HFFc6 (cell line): ENCODE measurements at regions not wholly inside any gene's neighbourhood (a gene's known extent, or its start where the extent isn't known, plus 50 kb on each side); places are given as distances from the start of the nearest gene placed in this dataset.

ENCODE experiments used
- DNase-seq: peaks from one replicate; pipeline ENCODE4 v3.0.0-alpha.2; 2018
- H3K27ac Mint-ChIP-seq: 2 replicates; pipeline ENCODE4 v1.8.0; 2020; ENCODE audit warnings: mild to moderate bottlenecking, mixed read lengths
- H3K27me3 Mint-ChIP-seq: 2 replicates; pipeline ENCODE4 v1.8.0; 2021; ENCODE audit warnings: mild to moderate bottlenecking, moderate library complexity, mixed read lengths; ENCODE audit not compliant: insufficient read depth
- H3K36me3 Mint-ChIP-seq: 2 replicates; pipeline ENCODE4 v1.8.0; 2021; ENCODE audit warnings: low read depth, mixed read lengths
- H3K4me1 Mint-ChIP-seq: 2 replicates; pipeline ENCODE4 v1.8.0; 2020; ENCODE audit warnings: low read depth, mixed read lengths
- H3K4me3 Mint-ChIP-seq: 2 replicates; pipeline ENCODE4 v1.8.0; 2020; ENCODE audit warnings: mild to moderate bottlenecking, moderate library complexity, mixed read lengths
- H3K9me3 Mint-ChIP-seq: 2 replicates; pipeline ENCODE4 v1.8.0; 2020; ENCODE audit warnings: mild to moderate bottlenecking, mixed read lengths
- TF ChIP-seq, protein P1 (sequence below): fragments of 200-600 bp; sonication (generic); IDR thresholded peaks from 2 replicates; pipeline ENCODE4 v1.5.0; 2021; ENCODE audit warnings: antibody characterized with exemption, mild to moderate bottlenecking

GRCh38 chr13:26888632-26889031, 128.0 kb upstream of the GPR12 start:
- H3K27me3 Mint-ChIP-seq, result peaks cover 12% of the 10 kb centered on the region

GRCh38 chr13:26887594-26887993, 127.0 kb upstream of the GPR12 start:
- no peaks in the 10 kb centered on the region for H3K36me3 Mint-ChIP-seq
- peaks cover 12% of the 10 kb centered on the region for H3K27me3 Mint-ChIP-seq
- DNase-seq, result no peak
- no peaks in the 10 kb centered on the region for H3K9me3 Mint-ChIP-seq
- TF ChIP-seq, protein P1, sequence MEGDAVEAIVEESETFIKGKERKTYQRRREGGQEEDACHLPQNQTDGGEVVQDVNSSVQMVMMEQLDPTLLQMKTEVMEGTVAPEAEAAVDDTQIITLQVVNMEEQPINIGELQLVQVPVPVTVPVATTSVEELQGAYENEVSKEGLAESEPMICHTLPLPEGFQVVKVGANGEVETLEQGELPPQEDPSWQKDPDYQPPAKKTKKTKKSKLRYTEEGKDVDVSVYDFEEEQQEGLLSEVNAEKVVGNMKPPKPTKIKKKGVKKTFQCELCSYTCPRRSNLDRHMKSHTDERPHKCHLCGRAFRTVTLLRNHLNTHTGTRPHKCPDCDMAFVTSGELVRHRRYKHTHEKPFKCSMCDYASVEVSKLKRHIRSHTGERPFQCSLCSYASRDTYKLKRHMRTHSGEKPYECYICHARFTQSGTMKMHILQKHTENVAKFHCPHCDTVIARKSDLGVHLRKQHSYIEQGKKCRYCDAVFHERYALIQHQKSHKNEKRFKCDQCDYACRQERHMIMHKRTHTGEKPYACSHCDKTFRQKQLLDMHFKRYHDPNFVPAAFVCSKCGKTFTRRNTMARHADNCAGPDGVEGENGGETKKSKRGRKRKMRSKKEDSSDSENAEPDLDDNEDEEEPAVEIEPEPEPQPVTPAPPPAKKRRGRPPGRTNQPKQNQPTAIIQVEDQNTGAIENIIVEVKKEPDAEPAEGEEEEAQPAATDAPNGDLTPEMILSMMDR, result no peak
- no peak overlapping the region for H3K4me3 Mint-ChIP-seq
- H3K27ac Mint-ChIP-seq, result no peak overlapping the region
- H3K4me1 Mint-ChIP-seq, result no peaks in the 10 kb centered on the region

More at GRCh38 chr13:26888632-26889031, 128.0 kb upstream of the GPR12 start:
- H3K9me3 Mint-ChIP-seq, result no peaks in the 10 kb centered on the region
- TF ChIP-seq, protein P1, result no peak
- no peak for DNase-seq
- H3K36me3 Mint-ChIP-seq, result no peaks in the 10 kb centered on the region
- H3K27ac Mint-ChIP-seq, result no peak overlapping the region
- no peaks in the 10 kb centered on the region for H3K4me1 Mint-ChIP-seq
- no peak overlapping the region for H3K4me3 Mint-ChIP-seq

- Mint-ChIP-seq H3K27me3 (peaks cover 12% of the 10 kb centered on the region), H3K27ac (no peak overlapping the region), H3K9me3 (no peaks in the 10 kb centered on the region), H3K4me1 (peaks cover 6% of the 10 kb centered on the region), H3K4me3 (no peak overlapping the region), H3K36me3 (no peaks in the 10 kb centered on the region)
- DNase-seq, result no peak
- TF ChIP-seq, protein P1, result no peak
These were observed 123.1 kb upstream of the GPR12 start for GRCh38 chr13:26883613-26884257.

- no peak for DNase-seq
- Mint-ChIP-seq H3K27me3 (peaks cover 14% of the 10 kb centered on the region), H3K36me3 (no peaks in the 10 kb centered on the region), H3K27ac (no peak overlapping the region), H3K9me3 (no peaks in the 10 kb centered on the region), H3K4me1 (peaks cover 6% of the 10 kb centered on the region), H3K4me3 (no peak overlapping the region)
- TF ChIP-seq, protein P1, result no peak
These were observed 122.1 kb upstream of the GPR12 start for GRCh38 chr13:26882731-26883130.

DNA sequence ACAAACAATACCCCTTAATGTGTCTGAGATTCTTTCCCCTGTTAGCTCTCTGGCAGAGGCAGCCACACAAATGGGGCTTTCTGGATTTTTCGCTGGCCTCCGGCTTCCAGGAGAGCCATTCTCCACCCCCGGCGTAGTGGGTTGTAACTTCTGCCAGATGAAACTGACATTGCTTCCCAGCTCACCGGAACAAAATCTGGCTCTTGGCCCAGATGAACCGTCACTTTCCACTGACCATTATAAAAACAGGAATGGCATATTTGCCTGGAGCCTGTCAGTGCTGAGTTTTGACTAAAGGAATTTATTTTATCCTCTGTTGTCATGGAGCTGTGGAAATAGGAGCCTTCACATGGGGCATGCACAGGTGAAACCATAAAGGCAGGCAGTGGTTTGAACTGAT, 120.6 kb upstream of the GPR12 start:
- no peaks in the 10 kb centered on the region for H3K36me3 Mint-ChIP-seq
- H3K27ac Mint-ChIP-seq, result no peak overlapping the region; the same call in 1 of the 2 replicates
- peak; percentile 59 for DNase-seq
- H3K4me3 Mint-ChIP-seq, result peak overlapping the region; percentile 46
- peaks cover 13% of the 10 kb centered on the region for H3K27me3 Mint-ChIP-seq
- H3K4me1 Mint-ChIP-seq, result peaks cover 6% of the 10 kb centered on the region
- TF ChIP-seq, protein P1, result no peak
- peaks cover 5% of the 10 kb centered on the region; the same call in 1 of the 2 replicates for H3K9me3 Mint-ChIP-seq
